ENCODE measurements at regions not wholly inside any gene's neighbourhood (a gene's known extent, or its start where the extent isn't known, plus 50 kb on each side); places are given as distances from the start of the nearest gene placed in this dataset.

- TF ChIP-seq, protein P1, sequence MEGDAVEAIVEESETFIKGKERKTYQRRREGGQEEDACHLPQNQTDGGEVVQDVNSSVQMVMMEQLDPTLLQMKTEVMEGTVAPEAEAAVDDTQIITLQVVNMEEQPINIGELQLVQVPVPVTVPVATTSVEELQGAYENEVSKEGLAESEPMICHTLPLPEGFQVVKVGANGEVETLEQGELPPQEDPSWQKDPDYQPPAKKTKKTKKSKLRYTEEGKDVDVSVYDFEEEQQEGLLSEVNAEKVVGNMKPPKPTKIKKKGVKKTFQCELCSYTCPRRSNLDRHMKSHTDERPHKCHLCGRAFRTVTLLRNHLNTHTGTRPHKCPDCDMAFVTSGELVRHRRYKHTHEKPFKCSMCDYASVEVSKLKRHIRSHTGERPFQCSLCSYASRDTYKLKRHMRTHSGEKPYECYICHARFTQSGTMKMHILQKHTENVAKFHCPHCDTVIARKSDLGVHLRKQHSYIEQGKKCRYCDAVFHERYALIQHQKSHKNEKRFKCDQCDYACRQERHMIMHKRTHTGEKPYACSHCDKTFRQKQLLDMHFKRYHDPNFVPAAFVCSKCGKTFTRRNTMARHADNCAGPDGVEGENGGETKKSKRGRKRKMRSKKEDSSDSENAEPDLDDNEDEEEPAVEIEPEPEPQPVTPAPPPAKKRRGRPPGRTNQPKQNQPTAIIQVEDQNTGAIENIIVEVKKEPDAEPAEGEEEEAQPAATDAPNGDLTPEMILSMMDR (IDR thresholded peaks at IDR 0.05; ENCODE audit: borderline replicate concordance, insufficient read depth, low read depth, low read length), result no peak
- no peak overlapping the region for H3K4me3 ChIP-seq (ENCODE audit: low read depth, low read length)
These were observed 176.0 kb downstream of the FGF18 start for GRCh38 chr5:171595401-171595800.

DNA sequence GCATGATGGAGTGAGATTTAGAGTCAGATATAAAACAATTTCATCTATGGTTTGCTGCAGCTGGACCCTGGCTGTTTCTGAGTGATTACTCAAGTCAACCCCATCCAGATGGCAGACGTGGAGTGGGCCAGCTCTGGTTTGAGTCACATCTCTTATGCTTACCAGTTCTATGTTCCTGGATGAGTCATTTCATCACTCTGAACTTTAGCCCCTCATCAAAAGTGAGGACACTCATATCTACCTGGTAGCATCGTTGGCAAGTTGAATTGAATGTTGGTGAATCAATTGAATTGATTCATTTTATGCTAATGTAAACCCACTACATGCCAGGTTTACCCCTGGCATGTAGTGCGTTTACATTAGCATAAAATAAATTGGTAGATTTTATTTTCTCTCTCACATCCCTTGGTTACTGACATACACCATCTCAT, 176.4 kb downstream of the FGF18 start:
- TF ChIP-seq, protein P1 (IDR thresholded peaks at IDR 0.05; ENCODE audit: borderline replicate concordance, insufficient read depth, low read depth, low read length), result no peak
- H3K4me3 ChIP-seq (ENCODE audit: low read depth, low read length), result no peak overlapping the region

DNA sequence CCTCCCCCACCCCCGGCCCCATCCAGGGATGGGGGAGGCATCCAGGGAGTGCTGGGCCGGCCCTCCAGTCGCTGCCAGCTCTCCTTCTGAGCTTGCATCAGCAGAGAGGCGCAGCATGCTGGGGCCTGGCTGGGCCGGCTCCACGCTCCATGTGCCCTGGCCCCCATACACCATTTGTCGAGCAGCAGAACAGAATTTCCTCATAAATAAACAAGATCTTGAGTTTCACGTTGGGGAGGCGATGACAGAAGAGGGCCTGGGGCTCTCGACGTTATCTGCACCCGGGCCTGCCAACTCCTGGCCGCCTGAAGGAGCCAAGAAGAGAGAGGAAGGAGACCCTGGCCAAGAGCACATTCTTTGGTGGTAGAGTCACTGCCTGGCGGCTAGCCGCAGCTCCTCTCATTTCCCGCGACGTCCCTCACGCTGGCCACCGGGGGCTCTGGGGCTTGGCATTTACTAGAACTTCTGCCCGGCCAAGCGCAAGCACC, 177.0 kb downstream of the FGF18 start:
- TF ChIP-seq, protein P1 (IDR thresholded peaks at IDR 0.05; ENCODE audit: borderline replicate concordance, insufficient read depth, low read depth, low read length), result no peak
- no peak overlapping the region for H3K4me3 ChIP-seq (ENCODE audit: low read depth, low read length)

DNA sequence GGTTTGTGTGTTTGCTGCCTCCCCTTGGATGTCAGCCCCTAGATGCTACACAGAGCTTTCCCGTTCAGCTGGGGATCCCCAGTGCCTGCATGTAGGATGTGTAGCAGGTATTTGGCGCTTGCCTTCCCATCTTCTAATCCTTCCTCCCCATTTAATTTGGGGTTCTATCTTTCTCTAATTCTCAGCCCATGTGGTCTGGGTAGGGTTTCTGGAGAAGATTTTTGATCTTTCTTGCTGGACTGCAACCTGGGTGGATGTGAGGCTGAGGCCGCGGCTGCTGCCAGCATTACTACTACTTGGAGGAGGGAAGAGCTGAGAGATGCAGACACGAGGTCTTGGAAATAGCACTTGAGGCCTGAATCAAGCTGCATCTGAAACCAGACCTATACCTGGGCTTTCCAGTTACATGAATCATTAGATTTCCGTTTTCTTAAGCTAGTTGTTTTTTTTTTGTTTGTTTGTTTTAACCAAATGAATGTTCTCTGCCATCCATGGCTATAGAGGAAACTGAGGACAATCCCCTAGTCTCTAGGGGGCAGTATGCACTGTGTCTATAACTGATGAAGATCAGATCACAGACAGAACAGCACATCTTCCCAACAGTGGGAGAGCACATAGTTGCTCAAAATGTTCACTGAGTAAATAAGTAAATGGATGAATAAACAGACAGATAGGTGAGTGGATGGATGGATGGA, 178.6 kb downstream of the FGF18 start:
- no peak overlapping the region for H3K4me3 ChIP-seq (ENCODE audit: low read depth, low read length)

GRCh38 chr5:171598641-171599152, 179.2 kb downstream of the FGF18 start:
- H3K4me3 ChIP-seq (ENCODE audit: low read depth, low read length), result no peak overlapping the region
- TF ChIP-seq, protein P1 (IDR thresholded peaks at IDR 0.05; ENCODE audit: borderline replicate concordance, insufficient read depth, low read depth, low read length), result no peak

More for the DNA sequence above, 178.6 kb downstream of the FGF18 start:
- TF ChIP-seq, protein P1 (IDR thresholded peaks at IDR 0.05; ENCODE audit: borderline replicate concordance, insufficient read depth, low read depth, low read length), result no peak

DNA sequence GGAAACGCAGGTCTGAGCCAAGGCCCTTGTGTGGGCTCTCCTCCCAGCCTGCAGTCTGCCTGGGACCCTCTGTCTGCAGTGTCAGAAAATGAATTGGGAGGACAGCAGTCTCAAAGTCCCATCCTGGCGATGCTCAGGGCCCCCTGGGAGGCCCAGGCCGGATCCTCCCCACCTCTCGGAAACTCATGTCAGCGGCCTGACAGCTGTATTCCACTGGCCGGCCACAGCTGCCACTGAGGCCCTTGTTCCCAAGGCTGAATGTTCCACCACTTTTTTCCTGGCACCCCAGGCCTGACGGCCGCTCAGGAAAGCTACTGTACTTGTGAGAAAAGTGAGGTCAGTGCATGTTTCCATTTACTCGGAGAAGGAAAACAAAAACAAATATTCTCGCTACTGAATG, 180.0 kb downstream of the FGF18 start:
- TF ChIP-seq, protein P1 (IDR thresholded peaks at IDR 0.05; ENCODE audit: borderline replicate concordance, insufficient read depth, low read depth, low read length), result no peak
- no peak overlapping the region for H3K4me3 ChIP-seq (ENCODE audit: low read depth, low read length)

All from GM12875 (cell line).